Neural progenitor cell (in vitro differentiated cells): ENCODE measurements at regions not wholly inside any gene's neighbourhood (a gene's known extent, or its start where the extent isn't known, plus 50 kb on each side); places are given as distances from the start of the nearest gene placed in this dataset.

Experiments
- DNase-seq: peaks from one replicate; pipeline ENCODE4 v3.0.0-alpha.2; 2016; ENCODE audit warnings: low spot score
- H2AFZ ChIP-seq: fragments of 200-600 bp; sonication (generic); replicated peaks from 2 replicates; pipeline ENCODE4 v1.6.1; 2016; ENCODE audit warnings: antibody characterized with exemption
- H3F3A ChIP-seq: fragments of 200-600 bp; sonication (generic); 2 replicates; pipeline ENCODE4 v1.6.1; 2016; ENCODE audit warnings: antibody characterized with exemption, low read depth
- H3K27ac ChIP-seq: fragments of 200-600 bp; sonication (generic); 2 replicates; pipeline ENCODE4 v1.5.1; 2016; ENCODE audit warnings: mild to moderate bottlenecking
- H3K27me3 ChIP-seq: fragments of 200-600 bp; sonication (generic); 2 replicates; pipeline ENCODE4 v1.6.1; 2016; ENCODE audit warnings: mild to moderate bottlenecking, moderate library complexity
- H3K36me3 ChIP-seq: fragments of 200-600 bp; sonication (generic); 2 replicates; pipeline ENCODE4 v1.5.1; 2016
- H3K4me1 ChIP-seq: fragments of 200-600 bp; sonication (generic); 2 replicates; pipeline ENCODE4 v1.6.1; 2016; ENCODE audit warnings: mixed run types
- H3K4me2 ChIP-seq: fragments of 200-600 bp; sonication (generic); 2 replicates; pipeline ENCODE4 v1.6.1; 2016
- H3K4me3 ChIP-seq: fragments of 200-600 bp; sonication (generic); 2 replicates; pipeline ENCODE4 v1.5.1; 2016
- H3K79me2 ChIP-seq: fragments of 200-600 bp; sonication (generic); 2 replicates; pipeline ENCODE4 v1.6.1; 2016; ENCODE audit warnings: low read depth
- H3K9ac ChIP-seq: fragments of 200-600 bp; sonication (generic); 2 replicates; pipeline ENCODE4 v1.6.1; 2016
- H3K9me3 ChIP-seq: fragments of 200-600 bp; sonication (generic); 2 replicates; pipeline ENCODE4 v1.5.1; 2016; ENCODE audit warnings: low read depth
- H4K20me1 ChIP-seq: fragments of 200-600 bp; sonication (generic); 2 replicates; pipeline ENCODE4 v1.6.1; 2016; ENCODE audit warnings: low read depth
- H3K27ac Mint-ChIP-seq: 3 replicates; pipeline ENCODE4 v1.8.0; 2021; ENCODE audit warnings: mixed read lengths
- H3K27me3 Mint-ChIP-seq: 2 replicates; pipeline ENCODE4 v1.8.0; 2022; ENCODE audit warnings: low read depth, mild to moderate bottlenecking, inconsistent platforms, moderate library complexity, mixed read lengths; ENCODE audit not compliant: insufficient read depth
- H3K36me3 Mint-ChIP-seq: 3 replicates; pipeline ENCODE4 v1.8.0; 2021; ENCODE audit warnings: mixed read lengths
- H3K4me1 Mint-ChIP-seq: 3 replicates; pipeline ENCODE4 v1.8.0; 2021; ENCODE audit warnings: mixed read lengths
- H3K4me3 Mint-ChIP-seq: 3 replicates; pipeline ENCODE4 v1.8.0; 2021; ENCODE audit warnings: mild to moderate bottlenecking, moderate library complexity, mixed read lengths
- H3K9me3 Mint-ChIP-seq: 3 replicates; pipeline ENCODE4 v1.8.0; 2020; ENCODE audit warnings: mixed read lengths
- EZH2 ChIP-seq: fragments of 200-600 bp; sonication (generic); IDR thresholded peaks from 2 replicates; pipeline ENCODE4 v1.6.1; 2017; ENCODE audit warnings: antibody characterized with exemption, mild to moderate bottlenecking, moderate library complexity
- EZH2phosphoT487 ChIP-seq: fragments of 200-600 bp; sonication (generic); IDR thresholded peaks from 2 replicates; pipeline ENCODE4 v1.6.1; 2017; ENCODE audit warnings: antibody characterized with exemption
- TF ChIP-seq, protein P1 (sequence below): fragments of 200-600 bp; sonication (generic); IDR thresholded peaks from 2 replicates; pipeline ENCODE4 v1.5.1; 2017; ENCODE audit warnings: antibody characterized with exemption, mild to moderate bottlenecking

DNA sequence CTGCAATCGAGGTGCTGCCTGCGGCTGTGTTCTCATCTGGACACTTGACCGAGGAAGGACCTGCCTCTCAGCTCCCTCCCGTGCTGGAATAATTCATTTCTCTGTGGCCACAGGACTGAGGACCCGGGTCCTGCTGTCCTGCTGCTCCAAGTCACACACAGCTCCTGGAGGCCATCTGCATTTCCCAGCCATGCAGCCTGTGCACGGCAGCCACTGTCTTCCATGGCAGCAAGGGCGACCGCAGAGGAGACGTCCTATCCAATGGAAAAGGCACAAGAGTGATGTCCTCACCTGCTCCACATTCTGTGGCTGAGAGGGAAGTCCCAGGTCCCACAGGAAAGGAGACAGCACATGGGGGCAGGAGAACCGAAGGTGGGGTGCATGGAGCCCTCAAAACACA lies 495.8 kb downstream of the BRD1 start:
- H3K4me2 ChIP-seq, result no peak overlapping the region
- no peak overlapping the region for H2AFZ ChIP-seq
- Mint-ChIP-seq H3K9me3 (peaks cover 9% of the 10 kb centered on the region), H3K27ac (no peak overlapping the region), H3K36me3 (no peaks in the 10 kb centered on the region), H3K4me1 (peaks cover 24% of the 10 kb centered on the region), H3K4me3 (no peak overlapping the region), H3K27me3 (peaks cover 16% of the 10 kb centered on the region)
- H3K9ac ChIP-seq, result no peak overlapping the region
- no peak overlapping the region for H3K27ac ChIP-seq
- TF ChIP-seq, protein P1, sequence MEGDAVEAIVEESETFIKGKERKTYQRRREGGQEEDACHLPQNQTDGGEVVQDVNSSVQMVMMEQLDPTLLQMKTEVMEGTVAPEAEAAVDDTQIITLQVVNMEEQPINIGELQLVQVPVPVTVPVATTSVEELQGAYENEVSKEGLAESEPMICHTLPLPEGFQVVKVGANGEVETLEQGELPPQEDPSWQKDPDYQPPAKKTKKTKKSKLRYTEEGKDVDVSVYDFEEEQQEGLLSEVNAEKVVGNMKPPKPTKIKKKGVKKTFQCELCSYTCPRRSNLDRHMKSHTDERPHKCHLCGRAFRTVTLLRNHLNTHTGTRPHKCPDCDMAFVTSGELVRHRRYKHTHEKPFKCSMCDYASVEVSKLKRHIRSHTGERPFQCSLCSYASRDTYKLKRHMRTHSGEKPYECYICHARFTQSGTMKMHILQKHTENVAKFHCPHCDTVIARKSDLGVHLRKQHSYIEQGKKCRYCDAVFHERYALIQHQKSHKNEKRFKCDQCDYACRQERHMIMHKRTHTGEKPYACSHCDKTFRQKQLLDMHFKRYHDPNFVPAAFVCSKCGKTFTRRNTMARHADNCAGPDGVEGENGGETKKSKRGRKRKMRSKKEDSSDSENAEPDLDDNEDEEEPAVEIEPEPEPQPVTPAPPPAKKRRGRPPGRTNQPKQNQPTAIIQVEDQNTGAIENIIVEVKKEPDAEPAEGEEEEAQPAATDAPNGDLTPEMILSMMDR, result no peak
- TF ChIP-seq EZH2, result no peak
- TF ChIP-seq EZH2phosphoT487, result no peak
- H3K36me3 ChIP-seq, result no peaks in the 10 kb centered on the region
- H3K4me1 ChIP-seq, result peaks cover 18% of the 10 kb centered on the region
- no peaks in the 10 kb centered on the region for H3K79me2 ChIP-seq
- no peaks in the 10 kb centered on the region for H3K9me3 ChIP-seq
- no peaks in the 10 kb centered on the region for H4K20me1 ChIP-seq
- DNase-seq, result no peak
- H3K27me3 ChIP-seq, result no peaks in the 10 kb centered on the region
- H3K4me3 ChIP-seq, result no peak overlapping the region
- peaks cover 8% of the 10 kb centered on the region for H3F3A ChIP-seq

DNA sequence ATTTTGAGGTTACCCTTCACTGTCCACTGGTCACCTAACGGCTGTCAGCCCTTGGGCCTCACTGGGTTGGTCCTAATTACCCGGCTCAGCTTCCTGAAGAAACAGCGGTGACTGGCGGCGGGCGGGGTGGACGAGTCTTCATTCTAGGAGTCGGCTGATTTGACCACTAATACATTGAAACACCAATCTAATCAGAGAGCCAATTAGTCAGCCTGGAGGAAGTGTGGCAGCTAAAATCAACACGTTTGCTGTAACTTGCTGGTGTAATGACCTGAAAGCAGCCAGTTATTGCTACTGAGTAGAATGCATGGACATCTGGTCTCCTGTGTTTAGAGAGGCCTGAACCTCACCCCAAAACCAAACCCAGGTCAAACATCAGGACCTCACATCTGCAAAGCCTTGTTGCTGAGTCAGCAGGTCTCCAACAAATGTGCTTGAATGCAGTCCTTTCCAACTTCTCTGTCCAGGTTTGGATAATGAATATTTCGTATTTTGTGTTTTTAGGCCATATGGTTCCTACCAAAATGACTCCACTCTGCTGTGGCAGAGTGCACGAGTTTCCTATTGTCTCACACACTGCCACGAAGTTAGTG lies 496.4 kb downstream of the BRD1 start:
- TF ChIP-seq, protein P1, result no peak
- no peak for TF ChIP-seq EZH2
- Mint-ChIP-seq H3K4me1 (peaks cover 24% of the 10 kb centered on the region), H3K27me3 (peaks cover 10% of the 10 kb centered on the region), H3K9me3 (peaks cover 14% of the 10 kb centered on the region), H3K4me3 (no peak overlapping the region), H3K36me3 (no peaks in the 10 kb centered on the region), H3K27ac (no peak overlapping the region)
- Histone ChIP-seq H3K9ac (no peak overlapping the region), H3K9me3 (no peaks in the 10 kb centered on the region), H3K27ac (no peak overlapping the region), H3F3A (peaks cover 8% of the 10 kb centered on the region), H3K79me2 (no peaks in the 10 kb centered on the region), H3K36me3 (no peaks in the 10 kb centered on the region), H2AFZ (no peak overlapping the region), H3K4me2 (no peak overlapping the region), H3K4me1 (peaks cover 18% of the 10 kb centered on the region), H3K27me3 (no peaks in the 10 kb centered on the region), H3K4me3 (no peak overlapping the region), H4K20me1 (no peaks in the 10 kb centered on the region)
- no peak for DNase-seq

DNA sequence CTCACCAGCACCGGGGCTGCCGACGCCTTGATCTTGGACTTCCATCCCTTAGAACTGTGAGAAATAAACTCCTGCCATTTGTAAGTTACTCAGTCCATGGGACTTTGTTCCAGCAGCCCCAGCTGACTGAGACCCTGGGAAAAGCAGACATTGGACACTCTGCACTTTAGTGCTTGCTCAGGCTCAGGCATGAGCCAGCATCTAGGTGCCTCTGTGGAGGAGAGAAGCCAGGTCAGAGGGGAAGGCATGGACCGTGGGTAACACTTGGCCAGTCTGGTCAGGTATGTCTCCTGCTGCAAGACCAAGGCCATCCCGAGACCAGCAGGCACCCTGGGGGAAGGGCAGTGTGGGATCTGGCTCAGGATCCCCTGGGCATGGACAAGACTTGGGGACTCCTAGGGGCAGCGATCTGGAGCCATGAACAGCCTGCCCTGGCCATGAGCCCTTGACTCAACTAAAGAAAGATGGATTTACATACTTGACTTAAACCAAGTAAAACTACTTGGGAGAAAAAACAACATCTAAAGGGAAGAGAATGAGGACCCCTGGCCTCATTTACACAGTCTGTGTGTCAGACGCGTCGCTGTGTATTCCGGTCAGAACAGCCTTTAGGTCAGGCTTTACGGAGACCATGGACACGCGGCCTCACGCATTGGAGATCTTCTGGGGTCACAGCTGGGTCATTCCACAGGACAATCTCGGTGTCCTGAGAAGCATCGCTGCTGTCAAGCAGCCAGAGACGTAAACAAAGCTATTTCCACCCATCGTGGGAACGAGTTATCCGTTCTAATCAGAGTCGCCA lies 497.1 kb downstream of the BRD1 start:
- peaks cover 8% of the 10 kb centered on the region for H3F3A ChIP-seq
- H2AFZ ChIP-seq, result no peak overlapping the region
- H3K4me1 ChIP-seq, result peaks cover 18% of the 10 kb centered on the region
- peaks cover 20% of the 10 kb centered on the region for H3K4me1 Mint-ChIP-seq
- no peaks in the 10 kb centered on the region for H3K9me3 ChIP-seq
- H3K9ac ChIP-seq, result no peak overlapping the region
- no peak overlapping the region for H3K27ac Mint-ChIP-seq
- no peak for DNase-seq
- H3K4me3 ChIP-seq, result no peak overlapping the region
- no peaks in the 10 kb centered on the region for H4K20me1 ChIP-seq
- no peak overlapping the region for H3K27ac ChIP-seq
- H3K36me3 Mint-ChIP-seq, result no peaks in the 10 kb centered on the region
- TF ChIP-seq EZH2phosphoT487 (no peak), EZH2 (no peak)
- TF ChIP-seq, protein P1, result no peak
- peaks cover 16% of the 10 kb centered on the region for H3K9me3 Mint-ChIP-seq
- no peak overlapping the region for H3K4me2 ChIP-seq
- peaks cover 10% of the 10 kb centered on the region for H3K27me3 Mint-ChIP-seq
- no peaks in the 10 kb centered on the region for H3K27me3 ChIP-seq
- H3K36me3 ChIP-seq, result no peaks in the 10 kb centered on the region
- H3K79me2 ChIP-seq, result no peaks in the 10 kb centered on the region
- no peak overlapping the region for H3K4me3 Mint-ChIP-seq
